H9 (cell line): ENCODE measurements at regions not wholly inside any gene's neighbourhood (a gene's known extent, or its start where the extent isn't known, plus 50 kb on each side); places are given as distances from the start of the nearest gene placed in this dataset.

Experiments used
- DNase-seq: peaks from one replicate; pipeline ENCODE4 v3.0.0-alpha.2; 2017
- H2AFZ ChIP-seq: one replicate; pipeline ENCODE4 v1.6.1; 2013; ENCODE audit warnings: mild to moderate bottlenecking, low read length, control low read depth, moderate library complexity
- H2AK5ac ChIP-seq: 2 replicates; pipeline ENCODE4 v1.6.1; 2013; ENCODE audit warnings: low read length, control low read depth, mixed read lengths; ENCODE audit not compliant: insufficient read length
- H2BK120ac ChIP-seq: one replicate; pipeline ENCODE4 v1.6.1; 2013; ENCODE audit warnings: low read depth, mild to moderate bottlenecking, low read length, control low read depth, inconsistent platforms; ENCODE audit not compliant: poor library complexity, severe bottlenecking
- H2BK12ac ChIP-seq: 2 replicates; pipeline ENCODE4 v1.6.1; 2013; ENCODE audit warnings: low read length, control low read depth, mixed read lengths, low read depth; ENCODE audit not compliant: insufficient read length
- H2BK15ac ChIP-seq: 2 replicates; pipeline ENCODE4 v1.6.1; 2013; ENCODE audit warnings: low read depth, low read length, control low read depth
- H2BK20ac ChIP-seq: one replicate; pipeline ENCODE4 v1.6.1; 2013; ENCODE audit warnings: low read depth, mild to moderate bottlenecking, low read length, control low read depth, inconsistent platforms; ENCODE audit not compliant: poor library complexity, severe bottlenecking
- H2BK5ac ChIP-seq: 2 replicates; pipeline ENCODE4 v1.6.1; 2013; ENCODE audit warnings: low read length, control low read depth, mixed read lengths; ENCODE audit not compliant: insufficient read length
- H3K14ac ChIP-seq: 2 replicates; pipeline ENCODE4 v1.6.1; 2013; ENCODE audit warnings: low read length, control low read depth; ENCODE audit not compliant: insufficient read depth
- H3K18ac ChIP-seq: 2 replicates; pipeline ENCODE4 v1.6.1; 2013; ENCODE audit warnings: low read depth, mild to moderate bottlenecking, mixed read lengths, low read length, control low read depth; ENCODE audit not compliant: insufficient read length
- H3K23ac ChIP-seq: 2 replicates; pipeline ENCODE4 v1.6.1; 2013; ENCODE audit warnings: low read length, control low read depth, mixed read lengths, low read depth; ENCODE audit not compliant: insufficient read length
- H3K23me2 ChIP-seq: 2 replicates; pipeline ENCODE4 v1.6.1; 2013; ENCODE audit warnings: low read depth, mild to moderate bottlenecking, mixed read lengths, low read length, control low read depth; ENCODE audit not compliant: insufficient read length, poor library complexity, severe bottlenecking
- H3K27ac ChIP-seq: 2 replicates; pipeline ENCODE4 v1.5.1; 2013; ENCODE audit warnings: low read length, control low read depth, mixed read lengths, low read depth; ENCODE audit not compliant: insufficient read length
- H3K27me3 ChIP-seq: 2 replicates; pipeline ENCODE4 v1.6.1; 2013; ENCODE audit warnings: low read length, control low read depth, inconsistent platforms; ENCODE audit not compliant: insufficient read depth
- H3K4ac ChIP-seq: 2 replicates; pipeline ENCODE4 v1.6.1; 2013; ENCODE audit warnings: low read depth, mild to moderate bottlenecking, control low read depth, inconsistent platforms, low read length, moderate library complexity
- H3K4me1 ChIP-seq: 2 replicates; pipeline ENCODE4 v1.6.1; 2013; ENCODE audit warnings: low read length, control low read depth, inconsistent platforms; ENCODE audit not compliant: insufficient read depth
- H3K4me2 ChIP-seq: 2 replicates; pipeline ENCODE4 v1.6.1; 2013; ENCODE audit warnings: low read length, control low read depth, mixed read lengths; ENCODE audit not compliant: insufficient read length, insufficient read depth
- H3K56ac ChIP-seq: 2 replicates; pipeline ENCODE4 v1.6.1; 2013; ENCODE audit warnings: low read depth, mild to moderate bottlenecking, mixed read lengths, low read length, control low read depth; ENCODE audit not compliant: insufficient read length
- H3K79me1 ChIP-seq: 2 replicates; pipeline ENCODE4 v1.6.1; 2013; ENCODE audit warnings: low read depth, mild to moderate bottlenecking, moderate library complexity, low read length, control low read depth, inconsistent platforms; ENCODE audit not compliant: insufficient read depth, poor library complexity, severe bottlenecking
- H3K79me2 ChIP-seq: 2 replicates; pipeline ENCODE4 v1.6.1; 2013; ENCODE audit warnings: low read length, control low read depth, inconsistent platforms; ENCODE audit not compliant: insufficient read depth
- H3K9ac ChIP-seq: 2 replicates; pipeline ENCODE4 v1.6.1; 2013; ENCODE audit warnings: low read length, control low read depth, mixed read lengths; ENCODE audit not compliant: insufficient read length; ENCODE audit errors: extremely low read depth
- H3K9me3 ChIP-seq: one replicate; pipeline ENCODE4 v1.6.1; 2013; ENCODE audit warnings: low read depth, low read length, inconsistent platforms; ENCODE audit not compliant: control insufficient read depth
- H3T11ph ChIP-seq: one replicate; pipeline ENCODE4 v1.6.1; 2013; ENCODE audit warnings: mild to moderate bottlenecking, low read length, control low read depth, inconsistent platforms
- H4K20me1 ChIP-seq: one replicate; pipeline ENCODE4 v1.6.1; 2013; ENCODE audit not compliant: control insufficient read depth, insufficient read length, insufficient read depth
- H4K5ac ChIP-seq: 2 replicates; pipeline ENCODE4 v1.6.1; 2013; ENCODE audit warnings: low read depth, mild to moderate bottlenecking, mixed read lengths, low read length, control low read depth; ENCODE audit not compliant: insufficient read length
- H4K8ac ChIP-seq: replicated peaks from 2 replicates; pipeline ENCODE4 v1.6.1; 2013; ENCODE audit warnings: low read length, control low read depth, mixed read lengths, low read depth; ENCODE audit not compliant: insufficient read length
- H4K91ac ChIP-seq: 2 replicates; pipeline ENCODE4 v1.6.1; 2013; ENCODE audit warnings: low read depth, mild to moderate bottlenecking, moderate library complexity, mixed read lengths, low read length, control low read depth; ENCODE audit not compliant: insufficient read length
- H3K27ac Mint-ChIP-seq, 3 experiments: 2 replicates in 2 of 3; 3 replicates in 1 of 3; pipeline ENCODE4 v1.8.0; 2020 to 2021; ENCODE audit warnings: mixed read lengths in 3 of 3, mild to moderate bottlenecking in 1 of 3, moderate library complexity in 1 of 3
- H3K27me3 Mint-ChIP-seq: 2 replicates; pipeline ENCODE4 v1.8.0; 2021; ENCODE audit warnings: low read depth, mild to moderate bottlenecking, moderate library complexity, mixed read lengths
- H3K36me3 Mint-ChIP-seq, 3 experiments: 2 replicates in 2 of 3; 3 replicates in 1 of 3; pipeline ENCODE4 v1.8.0; 2020 to 2021; ENCODE audit warnings: low read depth in 3 of 3, mixed read lengths in 3 of 3; ENCODE audit not compliant: insufficient read depth in 1 of 3
- H3K4me1 Mint-ChIP-seq, 2 experiments: 2 replicates each; pipeline ENCODE4 v1.8.0; 2020; ENCODE audit warnings: mixed read lengths in 2 of 2
- H3K4me3 Mint-ChIP-seq, 2 experiments: 2 replicates in 1 of 2; 3 replicates in 1 of 2; pipeline ENCODE4 v1.8.0; 2020 to 2021; ENCODE audit warnings: mild to moderate bottlenecking in 2 of 2, mixed read lengths in 2 of 2, moderate library complexity in 1 of 2
- H3K9me3 Mint-ChIP-seq, 2 experiments: 2 replicates in 1 of 2; 3 replicates in 1 of 2; pipeline ENCODE4 v1.8.0; 2020; ENCODE audit warnings: mild to moderate bottlenecking in 2 of 2, mixed read lengths in 2 of 2, moderate library complexity in 1 of 2
- WGBS: extraction: QIAGEN DNeasy Blood & Tissue Kit; methylation state at CpG from one replicate; pipeline ENCODE4 v1.1.7; 2013; ENCODE audit warnings: missing lambda C conversion rate, low lambda C conversion rate, mixed read lengths; ENCODE audit not compliant: insufficient read length; ENCODE audit errors: extremely low coverage; 5-methylcytosine and 5-hydroxymethylcytosine counted together
- TF ChIP-seq, protein P1 (sequence below): fragments of 200-600 bp; sonication (generic); conservative IDR thresholded peaks from 3 replicates; pipeline ENCODE4 v1.8.0; 2021; ENCODE audit warnings: antibody characterized with exemption, mild to moderate bottlenecking

DNA sequence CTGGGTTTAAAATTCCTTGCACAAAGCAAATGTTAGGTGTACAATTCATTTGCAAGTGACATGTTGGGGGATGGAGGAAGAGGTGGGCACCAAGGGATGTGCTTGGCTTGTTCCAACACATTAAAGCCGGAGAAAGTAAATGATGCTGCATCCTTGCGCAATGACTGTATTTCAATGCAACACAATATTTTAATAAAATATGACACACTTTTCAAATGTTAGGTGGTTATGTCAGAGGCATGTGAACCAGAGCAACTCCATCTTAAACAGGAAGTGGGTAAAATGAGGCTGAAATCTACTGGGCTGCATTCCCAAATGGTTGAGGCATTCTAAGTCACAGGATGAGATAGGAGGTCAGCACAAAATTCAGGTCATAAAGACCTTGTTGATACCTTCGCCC, 53.6 kb upstream of the ARHGAP5 start:
- Mint-ChIP-seq H3K27ac (no peak overlapping the region), H3K4me1 (peaks cover 2 to 5% of the 10 kb centered on the region in 2 experiments; a peak in 1 of 4 replicates), H3K36me3 (peaks cover 0 to 11% (median 5%) of the 10 kb centered on the region in 3 experiments; a peak in 5 of 7 replicates), H3K9me3 (peaks cover 2 to 5% of the 10 kb centered on the region in 2 experiments; a peak in 2 of 5 replicates), H3K27me3 (no peaks in the 10 kb centered on the region; the same call in 1 of the 2 replicates), H3K4me3 (no peak overlapping the region)
- DNase-seq: no peak
- no peak overlapping the region for H3K9ac ChIP-seq
- H3K27me3 ChIP-seq: no peaks in the 10 kb centered on the region
- no peak overlapping the region for H3K4ac ChIP-seq
- no peak overlapping the region for H3K14ac ChIP-seq
- no peak overlapping the region for H3K27ac ChIP-seq
- WGBS: no CpG with 5 or more reads among the region's 3 CpGs
- no peaks in the 10 kb centered on the region for H3K79me1 ChIP-seq
- H3K9me3 ChIP-seq: no peaks in the 10 kb centered on the region
- H3K4me2 ChIP-seq: no peak overlapping the region
- H3K4me1 ChIP-seq: no peaks in the 10 kb centered on the region
- no peak overlapping the region for H4K91ac ChIP-seq
- H4K8ac ChIP-seq: no peak overlapping the region
- H4K20me1 ChIP-seq: no peaks in the 10 kb centered on the region
- H2BK120ac ChIP-seq: no peak overlapping the region
- H2BK12ac ChIP-seq: no peak overlapping the region
- no peak overlapping the region for H2BK20ac ChIP-seq
- no peaks in the 10 kb centered on the region; the same call in 1 of the 2 replicates for H3K79me2 ChIP-seq
- H3K23me2 ChIP-seq: no peaks in the 10 kb centered on the region
- TF ChIP-seq, protein P1, sequence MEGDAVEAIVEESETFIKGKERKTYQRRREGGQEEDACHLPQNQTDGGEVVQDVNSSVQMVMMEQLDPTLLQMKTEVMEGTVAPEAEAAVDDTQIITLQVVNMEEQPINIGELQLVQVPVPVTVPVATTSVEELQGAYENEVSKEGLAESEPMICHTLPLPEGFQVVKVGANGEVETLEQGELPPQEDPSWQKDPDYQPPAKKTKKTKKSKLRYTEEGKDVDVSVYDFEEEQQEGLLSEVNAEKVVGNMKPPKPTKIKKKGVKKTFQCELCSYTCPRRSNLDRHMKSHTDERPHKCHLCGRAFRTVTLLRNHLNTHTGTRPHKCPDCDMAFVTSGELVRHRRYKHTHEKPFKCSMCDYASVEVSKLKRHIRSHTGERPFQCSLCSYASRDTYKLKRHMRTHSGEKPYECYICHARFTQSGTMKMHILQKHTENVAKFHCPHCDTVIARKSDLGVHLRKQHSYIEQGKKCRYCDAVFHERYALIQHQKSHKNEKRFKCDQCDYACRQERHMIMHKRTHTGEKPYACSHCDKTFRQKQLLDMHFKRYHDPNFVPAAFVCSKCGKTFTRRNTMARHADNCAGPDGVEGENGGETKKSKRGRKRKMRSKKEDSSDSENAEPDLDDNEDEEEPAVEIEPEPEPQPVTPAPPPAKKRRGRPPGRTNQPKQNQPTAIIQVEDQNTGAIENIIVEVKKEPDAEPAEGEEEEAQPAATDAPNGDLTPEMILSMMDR: no peak
- H2AK5ac ChIP-seq: no peak overlapping the region
- H2BK15ac ChIP-seq: no peak overlapping the region
- H3K23ac ChIP-seq: no peak overlapping the region
- H2AFZ ChIP-seq: no peak overlapping the region
- H4K5ac ChIP-seq: no peak overlapping the region
- no peak overlapping the region for H3K18ac ChIP-seq
- H3T11ph ChIP-seq: no peak overlapping the region
- H2BK5ac ChIP-seq: no peak overlapping the region
- H3K56ac ChIP-seq: no peak overlapping the region
